Left kidney (tissue), 1 donor: ENCODE measurements at regions not wholly inside any gene's neighbourhood (a gene's known extent, or its start where the extent isn't known, plus 50 kb on each side); places are given as distances from the start of the nearest gene placed in this dataset.

Experiments
- DNase-seq: peaks from one replicate; pipeline ENCODE4 v3.0.0-alpha.2; 2013

DNA sequence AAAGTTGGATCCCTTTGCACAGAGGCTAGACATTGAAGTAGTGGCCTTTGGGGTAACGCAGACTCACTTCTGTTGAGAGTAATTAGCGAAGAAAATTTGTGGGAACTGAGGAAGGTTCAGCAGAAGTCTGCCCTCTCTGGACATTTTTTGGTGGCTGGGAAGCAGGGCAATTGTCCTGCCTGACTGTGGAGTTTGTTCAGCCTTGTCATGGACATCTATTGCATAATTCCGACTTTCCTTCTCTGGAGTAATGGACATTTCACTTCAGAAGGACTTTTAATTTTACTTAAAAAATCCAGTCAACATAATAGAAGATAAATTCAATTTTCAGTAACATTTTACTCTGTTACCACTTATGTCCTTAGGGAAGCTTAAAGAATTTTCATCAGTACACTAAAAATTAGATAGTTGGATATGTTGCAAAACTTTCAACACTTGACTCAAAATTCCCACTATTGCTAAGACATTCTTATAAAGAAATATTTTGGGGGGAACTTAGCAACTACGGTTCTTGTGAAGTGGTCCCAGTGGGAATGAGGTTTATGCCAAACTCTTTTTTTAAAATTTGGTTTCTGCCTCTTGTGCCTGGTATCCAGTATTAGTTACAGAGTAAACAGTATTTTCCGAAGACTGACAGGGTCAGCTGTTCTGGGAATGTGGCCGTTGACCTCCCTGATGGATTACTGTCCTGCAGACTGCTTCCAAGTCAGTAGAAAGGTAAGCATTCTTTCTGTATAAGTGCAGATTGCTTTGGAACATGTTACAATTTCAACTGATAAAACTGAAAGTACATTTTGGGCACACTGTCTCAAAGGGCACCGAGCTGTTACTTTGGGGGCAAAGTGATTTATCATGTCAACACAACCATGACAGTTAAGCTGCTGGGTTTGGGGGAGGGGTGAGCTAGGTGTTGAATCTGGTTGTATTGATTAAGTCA, 100.6 kb upstream of the MLIP start:
- no peak for DNase-seq

GRCh38 chr6:54011277-54011648, 100.0 kb upstream of the MLIP start:
- DNase-seq: no peak

GRCh38 chr6:54013966-54014365, 97.3 kb upstream of the MLIP start:
- DNase-seq: no peak

GRCh38 chr6:54014440-54014839, 96.8 kb upstream of the MLIP start:
- DNase-seq: no peak

DNA sequence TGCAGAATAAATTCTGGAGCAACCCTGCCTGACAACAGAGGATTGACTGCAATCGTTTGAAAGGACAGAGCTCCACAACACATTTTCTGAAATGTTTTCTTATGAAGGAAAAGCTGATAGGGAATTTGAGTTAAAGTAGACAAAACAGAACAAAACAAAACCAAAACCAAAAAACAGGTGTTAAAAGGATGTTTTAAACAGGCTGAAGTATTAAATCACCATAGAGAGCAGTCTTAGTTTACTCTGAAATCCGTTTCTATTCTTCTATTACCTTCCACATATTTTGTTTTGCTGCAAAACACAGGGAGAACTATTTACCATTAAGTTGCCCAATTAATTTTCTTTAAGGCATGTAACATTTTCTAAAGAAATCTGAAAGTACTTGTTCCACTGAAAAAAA, 93.4 kb upstream of the MLIP start:
- DNase-seq: no peak

DNA sequence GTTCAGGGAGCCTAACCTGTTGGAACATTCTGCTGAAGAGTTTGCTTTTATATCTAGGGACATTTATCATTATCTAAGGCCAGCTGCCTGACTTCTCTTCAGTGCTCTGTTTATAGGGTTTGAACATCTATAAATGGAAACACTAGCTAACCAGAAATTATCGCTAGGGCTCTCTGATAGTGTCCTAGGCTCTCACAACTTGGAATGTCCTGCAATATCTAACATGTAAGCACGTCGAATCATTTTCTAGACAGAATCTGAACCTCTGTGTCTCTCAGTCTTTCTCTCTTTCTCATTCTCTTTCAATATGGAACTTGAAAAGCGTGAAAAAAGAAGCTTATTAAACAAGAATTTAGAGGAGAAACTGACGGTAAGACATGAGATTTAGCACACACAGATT, 92.5 kb upstream of the MLIP start:
- no peak for DNase-seq

DNA sequence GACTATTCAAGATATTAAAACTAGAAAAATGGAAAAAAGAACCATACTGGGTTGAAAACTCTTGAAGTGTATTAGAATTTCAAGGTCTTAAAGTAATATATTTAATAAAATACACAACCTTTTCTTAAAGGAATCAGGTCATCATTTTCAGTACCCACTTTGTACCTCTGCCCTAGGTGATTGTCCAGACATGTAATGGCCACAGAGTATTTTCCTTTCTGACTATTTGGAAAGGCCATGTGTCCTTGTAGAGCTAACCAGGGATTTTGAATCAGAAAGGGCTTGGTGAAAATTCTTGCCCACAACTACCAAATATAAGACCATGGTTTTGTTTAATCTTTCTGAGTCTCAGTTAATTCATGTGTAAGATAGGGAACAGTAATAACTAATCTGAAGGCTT, 91.4 kb upstream of the MLIP start:
- DNase-seq: no peak

DNA sequence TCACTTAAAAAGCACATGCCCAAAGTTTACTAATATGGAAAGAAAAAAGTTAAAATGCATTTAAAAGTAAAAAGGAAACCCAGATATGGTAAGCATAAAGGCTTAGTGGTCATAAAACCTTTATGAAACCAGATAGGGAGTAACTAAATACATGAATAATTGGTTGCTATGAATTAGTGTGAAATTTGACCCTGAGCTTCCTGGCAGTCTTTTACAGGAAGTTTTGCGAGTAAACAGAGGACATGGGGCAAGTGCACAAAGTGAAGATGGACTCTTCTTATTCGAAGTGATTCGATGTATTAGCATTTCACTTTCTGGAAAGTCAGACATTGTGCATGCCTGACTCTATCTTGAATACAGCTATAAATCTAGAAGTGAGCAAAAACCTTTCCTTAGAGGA, 90.9 kb upstream of the MLIP start:
- no peak for DNase-seq

- no peak for DNase-seq
Observed at GRCh38 chr6:54026652-54027400, 84.4 kb upstream of the MLIP start.

DNA sequence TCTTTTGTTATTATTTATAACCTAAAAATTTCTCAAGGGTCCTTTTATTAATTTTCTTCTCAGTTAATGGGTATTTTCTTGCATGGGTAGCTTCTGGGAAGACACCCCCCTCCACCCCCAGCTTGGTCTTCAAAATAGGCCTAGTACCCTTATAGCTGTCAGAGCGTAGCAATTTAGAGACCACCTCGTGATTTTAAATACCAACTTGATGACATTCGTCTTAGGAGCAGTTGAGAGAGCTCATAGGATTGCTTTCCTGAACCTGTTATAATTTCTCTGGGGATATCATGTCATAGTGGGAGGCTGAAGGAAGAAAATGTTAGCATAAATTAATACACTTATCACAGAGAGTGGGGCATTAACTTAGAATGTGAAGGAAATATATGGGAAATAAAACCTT, 83.1 kb upstream of the MLIP start:
- DNase-seq: no peak

GRCh38 chr6:54029187-54029586, 82.1 kb upstream of the MLIP start:
- DNase-seq: no peak

- no peak for DNase-seq
Observed at GRCh38 chr6:54031169-54031568, 80.1 kb upstream of the MLIP start.

DNA sequence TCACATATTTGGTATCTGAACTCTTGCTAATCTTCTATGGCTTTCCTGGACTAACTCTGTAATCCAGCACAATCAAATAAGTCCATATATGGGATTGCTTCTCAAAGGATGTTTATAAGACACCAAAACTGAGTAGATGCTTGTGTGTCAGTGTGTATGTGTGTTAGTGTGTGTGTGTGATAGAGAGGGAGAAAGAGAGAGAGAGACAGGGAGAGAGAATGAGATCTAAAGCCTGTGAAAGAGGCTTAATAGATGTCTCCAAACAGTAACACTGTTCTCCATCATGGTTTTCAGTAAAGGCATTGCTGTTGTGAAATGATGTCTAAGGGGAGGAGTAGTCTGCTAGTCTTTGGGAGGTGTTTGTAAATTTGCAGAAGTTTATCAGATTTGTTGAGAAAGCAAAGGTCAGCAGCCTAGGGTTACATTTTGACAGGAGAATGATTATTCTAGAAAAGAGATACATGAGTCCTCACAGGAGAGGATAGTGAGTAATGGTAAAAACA, 73.9 kb upstream of the MLIP start:
- DNase-seq: no peak

GRCh38 chr6:54040545-54040944, 70.7 kb upstream of the MLIP start:
- DNase-seq: no peak

DNA sequence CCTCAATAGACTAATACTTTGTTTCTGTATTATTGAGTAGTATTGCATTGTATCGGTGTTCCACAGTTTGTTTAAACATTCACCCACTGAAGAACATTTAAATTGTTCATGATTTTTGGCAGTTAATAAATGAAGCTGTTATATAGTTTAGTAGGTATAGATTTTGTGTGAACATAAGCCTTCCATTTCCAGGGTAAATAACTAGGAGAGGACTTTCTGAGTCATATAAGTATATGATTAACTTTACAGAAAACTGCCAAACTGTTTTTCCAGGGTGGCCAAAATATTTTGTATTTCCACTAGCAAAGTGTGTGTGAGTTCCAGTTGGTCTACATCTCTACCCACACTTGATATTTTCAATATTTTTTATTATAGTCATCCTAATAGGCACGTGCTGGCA, 70.0 kb upstream of the MLIP start:
- DNase-seq: no peak

GRCh38 chr6:54043360-54043759, 67.9 kb upstream of the MLIP start:
- DNase-seq: no peak

- no peak for DNase-seq
Observed at GRCh38 chr6:54044059-54044458, 67.2 kb upstream of the MLIP start.

- no peak for DNase-seq
Observed at GRCh38 chr6:54048782-54049181, 62.5 kb upstream of the MLIP start.

DNA sequence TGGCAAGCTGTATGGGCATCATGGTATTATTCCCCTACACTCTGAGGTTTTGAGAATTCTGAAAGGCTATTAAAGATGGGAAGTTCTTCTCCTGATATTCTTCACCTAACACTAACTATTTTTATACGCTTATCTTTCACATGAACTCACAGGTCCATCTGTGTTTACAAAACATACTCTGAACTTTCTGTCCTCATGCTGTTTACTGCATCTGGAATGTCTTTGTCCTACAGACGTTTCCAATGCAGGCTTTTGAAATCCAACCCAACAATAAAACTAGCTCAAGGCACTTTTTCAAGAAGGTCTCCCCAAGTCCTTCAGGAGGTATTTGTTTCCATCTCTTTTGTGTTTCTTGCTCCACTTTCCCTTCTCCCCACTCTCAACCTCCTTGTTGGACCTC, 60.5 kb upstream of the MLIP start:
- DNase-seq: no peak

DNA sequence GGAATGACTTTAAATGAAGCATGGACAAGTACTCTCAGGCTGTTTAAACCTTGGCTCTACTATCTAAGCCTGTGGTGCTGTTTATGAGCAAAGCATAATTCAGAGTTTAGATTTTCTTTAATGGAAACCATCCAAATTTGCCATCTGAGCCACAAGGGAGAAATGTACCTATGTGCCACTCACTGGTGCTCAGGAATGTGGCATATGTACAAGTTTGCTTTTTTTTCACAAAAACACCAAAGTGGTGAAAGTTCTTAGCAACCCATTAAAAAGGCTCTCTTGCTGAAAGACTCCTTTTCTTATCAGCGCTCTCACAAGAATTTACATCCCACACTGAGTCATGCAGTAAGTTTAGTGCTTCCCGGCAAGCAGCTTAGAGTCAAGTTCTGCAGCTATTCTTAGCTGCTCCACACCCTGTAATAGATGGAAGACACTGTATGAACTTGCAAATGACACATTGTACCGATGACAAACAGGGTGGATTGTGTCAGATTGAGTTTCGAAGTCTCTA, 57.3 kb upstream of the MLIP start:
- DNase-seq: peak; percentile 13

- DNase-seq: no peak
Observed at GRCh38 chr6:54056105-54056504, 55.1 kb upstream of the MLIP start.

DNA sequence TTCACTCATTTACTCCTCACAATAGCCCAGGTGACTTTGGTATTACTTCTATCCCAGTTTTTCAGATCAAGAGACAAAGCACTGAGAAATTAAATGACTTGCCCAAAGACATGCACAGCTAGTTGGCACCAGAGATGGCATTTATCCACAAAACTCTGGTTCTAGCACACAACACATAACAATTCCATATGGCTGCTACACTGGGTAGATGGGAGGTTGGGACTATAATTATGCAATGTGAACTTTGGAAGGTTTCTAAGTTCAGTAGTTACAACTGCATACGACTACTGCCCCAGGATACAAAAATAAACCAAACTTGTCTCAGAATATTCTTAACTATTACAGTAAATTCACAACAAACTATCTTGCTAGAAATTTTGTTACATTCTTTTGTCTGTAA, 54.2 kb upstream of the MLIP start:
- DNase-seq: no peak

DNA sequence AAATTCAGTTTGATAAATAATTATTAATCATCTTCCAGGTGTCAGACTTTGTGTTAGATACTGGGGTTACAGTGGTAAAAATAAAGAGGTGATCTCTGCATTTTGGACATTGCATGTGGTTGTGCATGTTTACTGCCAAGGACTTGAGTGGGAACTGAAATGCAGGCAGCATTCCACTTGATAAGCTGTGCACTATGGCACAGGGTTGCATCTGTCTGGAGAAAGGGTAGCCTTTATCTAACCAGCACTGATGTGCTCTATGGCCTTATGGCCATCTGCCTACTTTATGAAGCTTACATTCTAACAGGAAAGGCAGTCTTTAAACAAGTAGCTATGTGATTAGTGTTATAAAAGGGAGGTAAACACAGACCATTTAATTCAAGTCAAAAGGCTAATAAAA, 53.0 kb upstream of the MLIP start:
- no peak for DNase-seq
